Coronary artery (tissue), 2 donors: ENCODE measurements at regions not wholly inside any gene's neighbourhood (a gene's known extent, or its start where the extent isn't known, plus 50 kb on each side); places are given as distances from the start of the nearest gene placed in this dataset.

ENCODE experiments used
- DNase-seq: peaks from one replicate; pipeline ENCODE4 v3.0.0-alpha.2; 2017; ENCODE audit warnings: low spot score
- H3K27ac ChIP-seq, 2 donors: fragments of 200-600 bp; sonication (generic); one replicate each; pipeline ENCODE4 v1.5.1; 2016 to 2019
- H3K4me3 ChIP-seq: fragments of 200-600 bp; sonication (generic); 2 replicates; pipeline ENCODE4 v1.5.1; 2016; ENCODE audit warnings: mild to moderate bottlenecking, moderate library complexity
- TF ChIP-seq, protein P1 (sequence below): fragments of 200-600 bp; sonication (generic); IDR thresholded peaks from one replicate; pipeline ENCODE4 v1.5.1; 2019; ENCODE audit warnings: antibody characterized with exemption

DNA sequence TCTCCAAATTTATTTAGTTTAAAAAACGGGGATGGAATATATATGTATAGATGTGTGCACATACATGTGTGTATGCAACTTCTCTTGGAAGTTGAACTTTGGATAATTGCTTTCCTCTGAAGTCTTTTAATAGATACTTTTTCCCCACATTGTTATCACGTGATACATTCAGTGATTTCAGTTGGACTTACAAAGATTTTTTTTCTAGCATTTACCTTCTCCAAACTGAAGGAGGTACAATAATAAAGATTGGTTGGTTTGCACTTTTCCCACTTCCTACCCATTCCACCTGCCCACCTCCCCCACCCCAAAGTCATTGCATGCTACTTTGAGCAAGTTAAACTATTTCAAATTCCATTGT, 206.1 kb upstream of the FSHR start:
- DNase-seq, result no peak
- TF ChIP-seq, protein P1, sequence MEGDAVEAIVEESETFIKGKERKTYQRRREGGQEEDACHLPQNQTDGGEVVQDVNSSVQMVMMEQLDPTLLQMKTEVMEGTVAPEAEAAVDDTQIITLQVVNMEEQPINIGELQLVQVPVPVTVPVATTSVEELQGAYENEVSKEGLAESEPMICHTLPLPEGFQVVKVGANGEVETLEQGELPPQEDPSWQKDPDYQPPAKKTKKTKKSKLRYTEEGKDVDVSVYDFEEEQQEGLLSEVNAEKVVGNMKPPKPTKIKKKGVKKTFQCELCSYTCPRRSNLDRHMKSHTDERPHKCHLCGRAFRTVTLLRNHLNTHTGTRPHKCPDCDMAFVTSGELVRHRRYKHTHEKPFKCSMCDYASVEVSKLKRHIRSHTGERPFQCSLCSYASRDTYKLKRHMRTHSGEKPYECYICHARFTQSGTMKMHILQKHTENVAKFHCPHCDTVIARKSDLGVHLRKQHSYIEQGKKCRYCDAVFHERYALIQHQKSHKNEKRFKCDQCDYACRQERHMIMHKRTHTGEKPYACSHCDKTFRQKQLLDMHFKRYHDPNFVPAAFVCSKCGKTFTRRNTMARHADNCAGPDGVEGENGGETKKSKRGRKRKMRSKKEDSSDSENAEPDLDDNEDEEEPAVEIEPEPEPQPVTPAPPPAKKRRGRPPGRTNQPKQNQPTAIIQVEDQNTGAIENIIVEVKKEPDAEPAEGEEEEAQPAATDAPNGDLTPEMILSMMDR, result no peak

DNA sequence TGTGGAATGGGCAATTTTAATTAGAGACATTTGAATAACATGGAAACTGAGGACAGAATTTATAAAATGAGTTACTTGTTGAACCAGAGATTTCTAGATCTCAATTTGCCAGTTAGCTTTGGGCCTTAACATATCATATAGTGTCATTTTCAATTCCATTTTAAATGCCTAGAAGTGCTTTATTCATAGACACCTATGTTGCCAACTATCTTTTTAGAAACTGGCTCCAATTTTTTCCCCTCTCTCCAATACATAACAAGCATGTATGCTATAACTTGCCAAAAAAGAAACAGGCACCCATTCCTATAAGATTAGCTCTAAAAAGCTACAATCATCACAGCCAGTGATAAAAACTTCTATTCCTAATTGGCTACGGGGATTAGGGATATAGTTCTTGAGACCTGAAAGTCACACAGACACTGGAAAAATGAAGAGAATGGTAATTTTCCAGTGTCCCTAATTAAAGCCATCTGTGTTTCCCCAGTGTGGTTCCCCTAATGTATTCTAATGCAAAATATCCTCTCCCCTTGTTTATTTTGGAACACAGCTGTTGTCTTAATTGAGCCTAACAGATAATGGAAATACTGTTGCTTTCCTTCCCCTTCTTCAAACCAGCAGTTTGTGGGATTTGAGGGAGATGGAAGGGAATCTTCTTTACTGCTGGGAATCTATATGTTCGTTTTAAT, 205.5 kb upstream of the FSHR start:
- no peak for DNase-seq
- TF ChIP-seq, protein P1, result no peak

More for the DNA sequence above, 206.1 kb upstream of the FSHR start:
- Histone ChIP-seq H3K27ac (no peak overlapping the region), H3K4me3 (no peak overlapping the region)

DNA sequence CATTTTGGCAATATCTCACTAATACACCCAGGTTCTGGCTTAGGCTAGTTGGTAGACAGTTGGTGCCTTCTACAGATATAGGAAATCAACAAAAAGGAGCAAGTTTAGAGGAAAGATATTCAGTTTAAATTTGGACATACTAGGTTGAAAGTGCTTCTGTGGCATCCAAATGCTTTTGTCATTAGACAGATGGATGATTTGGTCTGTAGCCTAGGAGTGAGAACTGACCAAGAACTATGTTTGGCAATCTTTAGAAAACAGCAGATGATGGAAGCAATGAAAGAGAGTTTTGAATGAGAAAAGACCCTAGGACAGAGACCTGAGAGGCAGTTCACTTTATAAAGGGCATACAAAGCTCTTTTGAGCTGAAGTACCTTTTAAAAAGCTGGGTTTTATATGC, 201.3 kb upstream of the FSHR start:
- no peak overlapping the region for H3K27ac ChIP-seq
- no peak overlapping the region for H3K4me3 ChIP-seq
- TF ChIP-seq, protein P1, result no peak
- no peak for DNase-seq

More for the DNA sequence above, 205.5 kb upstream of the FSHR start:
- no peak overlapping the region for H3K27ac ChIP-seq
- no peak overlapping the region for H3K4me3 ChIP-seq

DNA sequence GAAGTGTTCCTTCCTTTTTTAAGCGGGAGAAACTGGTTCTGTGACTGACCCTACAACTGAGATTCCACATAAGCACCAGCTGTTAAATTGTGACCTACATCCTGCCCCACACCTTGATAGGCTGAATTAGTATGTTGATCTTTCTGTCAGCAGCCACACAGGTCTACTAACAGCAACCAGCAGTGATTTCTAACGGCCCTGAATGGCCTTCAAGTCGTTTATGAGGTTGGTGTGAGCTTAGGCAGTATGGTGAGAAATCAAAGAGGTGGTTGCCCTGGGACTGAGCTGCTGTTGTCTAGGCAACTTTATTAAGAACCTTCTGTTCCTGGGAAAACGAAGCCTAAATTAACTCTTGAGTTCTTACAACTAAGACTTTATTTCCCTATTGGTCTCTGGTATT, 197.2 kb upstream of the FSHR start:
- TF ChIP-seq, protein P1, result no peak
- Histone ChIP-seq H3K4me3 (no peak overlapping the region), H3K27ac (no peak overlapping the region)
- DNase-seq, result no peak

DNA sequence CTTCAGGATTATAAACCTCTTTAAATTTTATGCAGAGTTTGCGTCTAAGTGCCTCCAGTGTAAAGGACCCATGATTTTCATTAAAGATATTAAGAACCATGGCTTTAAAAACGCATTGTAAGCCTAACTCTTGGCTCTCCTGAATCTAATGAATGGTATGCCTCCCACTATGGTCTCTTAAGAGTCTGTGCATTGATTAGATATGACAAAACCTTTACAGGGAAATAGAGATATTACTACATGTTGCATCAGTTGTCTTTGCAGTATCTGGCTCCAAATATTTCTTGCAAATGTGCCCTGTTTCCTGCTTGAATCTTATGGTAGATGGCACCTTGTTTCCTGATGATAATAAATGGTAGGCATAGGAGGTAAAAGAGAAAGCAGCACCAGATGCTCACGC, 189.3 kb upstream of the FSHR start:
- no peak overlapping the region for H3K4me3 ChIP-seq
- DNase-seq, result no peak
- H3K27ac ChIP-seq, result no peak overlapping the region
- TF ChIP-seq, protein P1, result no peak

DNA sequence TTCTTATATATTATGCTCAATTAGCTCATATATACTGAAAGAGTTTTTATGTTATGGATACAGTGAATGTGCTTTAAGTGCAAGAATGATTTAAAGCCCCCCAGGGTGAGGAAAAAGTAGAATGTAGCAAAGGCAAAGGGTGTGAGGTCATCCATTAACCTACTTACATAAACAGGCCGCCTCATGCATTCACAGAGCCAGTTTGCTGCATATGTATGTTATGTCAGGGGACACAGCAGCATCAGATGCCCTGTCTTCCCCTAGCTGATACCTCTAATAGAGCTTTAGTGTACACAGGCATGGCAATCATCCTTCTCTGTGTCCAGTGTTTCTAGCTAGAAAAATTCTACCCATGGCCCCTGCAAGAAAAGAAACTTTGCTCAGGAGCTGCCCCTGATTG, 187.8 kb upstream of the FSHR start:
- TF ChIP-seq, protein P1, result no peak
- no peak for DNase-seq
- Histone ChIP-seq H3K27ac (no peak overlapping the region), H3K4me3 (no peak overlapping the region)

DNA sequence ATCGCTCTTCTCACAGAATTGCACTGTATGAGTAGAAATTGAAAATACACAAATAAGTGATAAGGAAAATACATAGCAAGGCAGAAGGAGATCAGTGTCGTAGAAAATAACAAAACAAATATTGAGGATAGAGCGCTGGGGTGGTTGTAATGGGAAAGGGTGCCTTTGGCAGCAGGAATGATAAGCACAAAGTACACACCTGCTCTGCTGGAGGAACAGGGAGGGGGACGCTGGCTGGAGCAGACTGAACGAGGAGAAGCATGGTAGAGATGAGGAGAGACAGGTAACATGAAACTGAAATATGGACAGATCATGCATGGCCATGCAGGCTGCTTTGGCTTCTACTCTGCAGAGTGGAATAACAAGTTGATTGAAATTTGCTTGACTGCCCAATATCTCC, 181.2 kb upstream of the FSHR start:
- no peak overlapping the region for H3K27ac ChIP-seq
- DNase-seq, result no peak
- TF ChIP-seq, protein P1, result no peak
- no peak overlapping the region for H3K4me3 ChIP-seq
